OCI-LY3 (cell line): ENCODE measurements at regions not wholly inside any gene's neighbourhood (a gene's known extent, or its start where the extent isn't known, plus 50 kb on each side); places are given as distances from the start of the nearest gene placed in this dataset.

Experiments
- EZH2phosphoT487 ChIP-seq: fragments of 200-600 bp; shearing (Covaris generic); IDR thresholded peaks from 2 replicates; pipeline ENCODE4 v1.6.1; 2018; ENCODE audit warnings: antibody characterized with exemption, mixed run types, low read depth
- TF ChIP-seq, protein P1 (sequence below): fragments of 200-600, 300-600 bp; sonication (generic); IDR thresholded peaks from 2 replicates; pipeline ENCODE4 v1.5.1; 2014; ENCODE audit warnings: antibody characterized with exemption, low read length, low read depth

- TF ChIP-seq, protein P1, sequence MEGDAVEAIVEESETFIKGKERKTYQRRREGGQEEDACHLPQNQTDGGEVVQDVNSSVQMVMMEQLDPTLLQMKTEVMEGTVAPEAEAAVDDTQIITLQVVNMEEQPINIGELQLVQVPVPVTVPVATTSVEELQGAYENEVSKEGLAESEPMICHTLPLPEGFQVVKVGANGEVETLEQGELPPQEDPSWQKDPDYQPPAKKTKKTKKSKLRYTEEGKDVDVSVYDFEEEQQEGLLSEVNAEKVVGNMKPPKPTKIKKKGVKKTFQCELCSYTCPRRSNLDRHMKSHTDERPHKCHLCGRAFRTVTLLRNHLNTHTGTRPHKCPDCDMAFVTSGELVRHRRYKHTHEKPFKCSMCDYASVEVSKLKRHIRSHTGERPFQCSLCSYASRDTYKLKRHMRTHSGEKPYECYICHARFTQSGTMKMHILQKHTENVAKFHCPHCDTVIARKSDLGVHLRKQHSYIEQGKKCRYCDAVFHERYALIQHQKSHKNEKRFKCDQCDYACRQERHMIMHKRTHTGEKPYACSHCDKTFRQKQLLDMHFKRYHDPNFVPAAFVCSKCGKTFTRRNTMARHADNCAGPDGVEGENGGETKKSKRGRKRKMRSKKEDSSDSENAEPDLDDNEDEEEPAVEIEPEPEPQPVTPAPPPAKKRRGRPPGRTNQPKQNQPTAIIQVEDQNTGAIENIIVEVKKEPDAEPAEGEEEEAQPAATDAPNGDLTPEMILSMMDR: no peak
- TF ChIP-seq EZH2phosphoT487: no peak
Observed at GRCh38 chr5:79864364-79864763, 126.7 kb downstream of the MTX3 start.
